ENCODE measurements at regions not wholly inside any gene's neighbourhood (a gene's known extent, or its start where the extent isn't known, plus 50 kb on each side); places are given as distances from the start of the nearest gene placed in this dataset.

DNA sequence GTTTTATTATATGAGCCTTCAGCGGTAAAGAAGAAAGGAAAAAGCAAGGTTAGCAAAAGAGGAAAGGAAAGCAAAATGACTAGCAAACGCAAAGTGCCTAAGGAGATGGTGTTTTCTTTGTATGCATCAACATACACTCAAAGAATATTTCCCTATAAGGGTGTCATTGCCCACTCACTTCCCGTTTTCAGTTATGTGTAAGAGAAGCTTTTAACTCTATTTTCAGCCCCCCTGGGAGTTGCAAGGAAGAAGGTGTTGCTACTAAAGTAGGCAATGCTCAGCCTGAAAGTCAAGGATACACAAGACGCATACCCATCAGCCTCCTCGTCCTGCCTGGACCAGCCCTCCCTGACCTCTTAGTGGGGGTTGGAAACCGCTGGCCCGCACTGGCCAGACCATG lies 267.7 kb upstream of the ZFHX3 start:
- Histone ChIP-seq H3K4me1 (no peaks in the 10 kb centered on the region), H3K27ac (no peak overlapping the region), H3K36me3 (no peaks in the 10 kb centered on the region), H3K9me3 (no peaks in the 10 kb centered on the region), H3K27me3 (no peaks in the 10 kb centered on the region), H3K4me3 (no peak overlapping the region)
- intact Hi-C loops (cut with DNase I), result no loop called here
- ATAC-seq (no peak), DNase-seq (no peak)
- no peak for TF ChIP-seq POLR2A (IDR thresholded peaks at IDR 0.05)
- TF ChIP-seq, protein P1, sequence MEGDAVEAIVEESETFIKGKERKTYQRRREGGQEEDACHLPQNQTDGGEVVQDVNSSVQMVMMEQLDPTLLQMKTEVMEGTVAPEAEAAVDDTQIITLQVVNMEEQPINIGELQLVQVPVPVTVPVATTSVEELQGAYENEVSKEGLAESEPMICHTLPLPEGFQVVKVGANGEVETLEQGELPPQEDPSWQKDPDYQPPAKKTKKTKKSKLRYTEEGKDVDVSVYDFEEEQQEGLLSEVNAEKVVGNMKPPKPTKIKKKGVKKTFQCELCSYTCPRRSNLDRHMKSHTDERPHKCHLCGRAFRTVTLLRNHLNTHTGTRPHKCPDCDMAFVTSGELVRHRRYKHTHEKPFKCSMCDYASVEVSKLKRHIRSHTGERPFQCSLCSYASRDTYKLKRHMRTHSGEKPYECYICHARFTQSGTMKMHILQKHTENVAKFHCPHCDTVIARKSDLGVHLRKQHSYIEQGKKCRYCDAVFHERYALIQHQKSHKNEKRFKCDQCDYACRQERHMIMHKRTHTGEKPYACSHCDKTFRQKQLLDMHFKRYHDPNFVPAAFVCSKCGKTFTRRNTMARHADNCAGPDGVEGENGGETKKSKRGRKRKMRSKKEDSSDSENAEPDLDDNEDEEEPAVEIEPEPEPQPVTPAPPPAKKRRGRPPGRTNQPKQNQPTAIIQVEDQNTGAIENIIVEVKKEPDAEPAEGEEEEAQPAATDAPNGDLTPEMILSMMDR (IDR thresholded peaks at IDR 0.05), result no peak
- 33% methylated on average over 3 of the region's 7 CpGs for WGBS (ENCODE audit: insufficient coverage, low coverage, low lambda C conversion rate, missing lambda C conversion rate)

DNA sequence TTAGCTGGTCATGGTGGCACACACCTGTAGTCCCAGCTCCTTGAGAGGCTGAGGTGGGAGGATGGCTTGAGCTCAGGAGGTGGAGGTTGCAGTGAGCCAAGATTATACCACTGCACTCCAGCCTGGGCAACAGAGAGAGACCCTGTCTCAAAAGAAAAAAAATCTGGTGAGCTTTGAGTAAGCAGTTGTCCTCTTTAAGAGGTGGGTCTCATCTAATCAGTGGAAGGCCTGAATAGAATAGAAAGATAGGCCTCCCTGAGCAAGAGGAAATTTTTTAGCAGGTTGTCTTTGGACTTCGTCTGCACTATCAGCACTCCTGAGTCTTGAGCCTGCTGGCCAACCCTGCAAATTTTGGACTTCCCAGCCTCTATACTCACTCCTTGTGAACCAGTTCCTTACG lies 266.0 kb upstream of the ZFHX3 start:
- Histone ChIP-seq H3K27me3 (no peaks in the 10 kb centered on the region), H3K9me3 (no peaks in the 10 kb centered on the region), H3K4me1 (no peaks in the 10 kb centered on the region), H3K36me3 (no peaks in the 10 kb centered on the region), H3K27ac (no peak overlapping the region), H3K4me3 (no peak overlapping the region)
- DNase-seq, result no peak
- no peak for ATAC-seq
- WGBS (ENCODE audit: insufficient coverage, low coverage, low lambda C conversion rate, missing lambda C conversion rate), result 74% methylated on average over 2 of the region's 2 CpGs
- no peak for TF ChIP-seq POLR2A (IDR thresholded peaks at IDR 0.05)
- TF ChIP-seq, protein P1 (IDR thresholded peaks at IDR 0.05), result no peak
- intact Hi-C loops (cut with DNase I), result no loop called here

DNA sequence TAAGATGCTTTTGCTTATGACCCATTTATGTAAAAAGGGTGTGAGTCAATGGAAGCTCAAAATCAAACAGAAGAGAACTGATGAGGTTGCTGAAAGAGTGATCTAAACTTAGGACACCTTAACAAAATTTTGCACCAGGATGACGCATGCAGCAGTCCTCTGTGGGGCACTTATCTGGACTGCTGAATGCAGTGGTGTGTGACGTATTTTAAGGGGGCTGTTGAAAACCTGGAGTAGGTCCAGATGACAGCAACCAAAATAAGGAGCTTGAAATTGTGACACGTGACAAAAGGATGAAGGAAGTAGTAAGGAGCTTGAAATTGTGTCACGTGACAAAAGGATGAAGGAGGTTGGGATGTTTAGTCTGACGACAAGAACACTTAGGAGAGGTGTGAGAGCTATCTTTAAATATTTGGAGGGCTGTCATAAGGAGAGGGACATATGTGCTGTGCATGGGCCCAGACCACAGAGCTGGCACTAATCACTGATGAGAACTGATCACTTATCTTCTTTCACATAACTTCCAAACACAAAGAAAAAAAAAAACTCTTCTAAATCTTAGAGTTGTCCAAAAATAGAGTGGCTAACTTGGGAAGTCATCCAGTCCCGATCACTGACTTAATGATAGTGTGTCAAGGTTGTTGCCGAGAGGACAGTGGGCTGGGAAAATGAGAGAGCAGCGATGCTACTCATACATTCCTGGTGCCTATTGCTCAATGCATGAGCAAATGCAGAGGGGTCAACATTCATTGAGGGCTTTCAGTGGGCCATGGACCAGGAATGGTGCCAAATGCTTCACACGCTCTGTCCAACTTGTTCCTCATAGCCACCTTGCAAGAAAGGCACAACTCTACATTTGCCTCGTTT lies 264.2 kb upstream of the ZFHX3 start:
- Histone ChIP-seq H3K36me3 (no peaks in the 10 kb centered on the region), H3K27ac (no peak overlapping the region), H3K9me3 (no peaks in the 10 kb centered on the region), H3K27me3 (no peaks in the 10 kb centered on the region), H3K4me1 (no peaks in the 10 kb centered on the region), H3K4me3 (no peak overlapping the region)
- no peak for TF ChIP-seq POLR2A (IDR thresholded peaks at IDR 0.05)
- TF ChIP-seq, protein P1 (IDR thresholded peaks at IDR 0.05), result no peak
- no peak for DNase-seq
- no peak for ATAC-seq
- 55% methylated on average over 10 of the region's 10 CpGs for WGBS (ENCODE audit: insufficient coverage, low coverage, low lambda C conversion rate, missing lambda C conversion rate)
- intact Hi-C loops (cut with DNase I), result no loop called here

DNA sequence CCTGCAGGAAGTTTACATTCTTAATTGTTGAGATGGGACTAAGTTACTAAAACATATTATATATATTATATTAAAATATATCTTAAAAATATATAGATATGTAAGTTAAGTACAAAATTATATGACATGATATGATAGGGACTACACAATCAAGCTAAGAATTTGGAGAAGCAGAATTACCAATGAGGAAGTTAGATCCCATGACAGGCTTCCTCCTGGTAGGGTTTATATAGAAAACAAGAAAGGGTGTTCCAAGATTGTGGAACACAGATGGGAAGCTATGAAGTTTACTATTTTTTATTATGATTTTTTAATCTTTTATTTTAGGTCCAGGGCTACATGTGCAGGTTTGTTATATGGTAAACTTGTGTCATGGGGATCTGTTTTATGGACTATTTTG lies 260.8 kb upstream of the ZFHX3 start:
- peak in 1 of 4 donors; percentile 34 for ATAC-seq

More for the DNA sequence above, 260.8 kb upstream of the ZFHX3 start:
- H3K27me3 ChIP-seq, result no peaks in the 10 kb centered on the region
- no peaks in the 10 kb centered on the region for H3K4me1 ChIP-seq
- TF ChIP-seq, protein P1 (IDR thresholded peaks at IDR 0.05), result no peak
- no peak for TF ChIP-seq POLR2A (IDR thresholded peaks at IDR 0.05)
- DNase-seq, result no peak
- no peaks in the 10 kb centered on the region for H3K9me3 ChIP-seq
- H3K36me3 ChIP-seq, result no peaks in the 10 kb centered on the region
- intact Hi-C loops (cut with DNase I), result no loop called here
- H3K27ac ChIP-seq, result no peak overlapping the region
- H3K4me3 ChIP-seq, result no peak overlapping the region

Data from right lobe of liver (tissue), 6 donors.